HUDEP-2 (cell line): ENCODE measurements at regions not wholly inside any gene's neighbourhood (a gene's known extent, or its start where the extent isn't known, plus 50 kb on each side); places are given as distances from the start of the nearest gene placed in this dataset.

Experiments
- DNase-seq, 76 experiments: peaks; one replicate each; lab custom pipeline; 2025; ENCODE audit not compliant: unreplicated experiment in 76 of 76; lab: John Stamatoyannopoulos, UW

DNA sequence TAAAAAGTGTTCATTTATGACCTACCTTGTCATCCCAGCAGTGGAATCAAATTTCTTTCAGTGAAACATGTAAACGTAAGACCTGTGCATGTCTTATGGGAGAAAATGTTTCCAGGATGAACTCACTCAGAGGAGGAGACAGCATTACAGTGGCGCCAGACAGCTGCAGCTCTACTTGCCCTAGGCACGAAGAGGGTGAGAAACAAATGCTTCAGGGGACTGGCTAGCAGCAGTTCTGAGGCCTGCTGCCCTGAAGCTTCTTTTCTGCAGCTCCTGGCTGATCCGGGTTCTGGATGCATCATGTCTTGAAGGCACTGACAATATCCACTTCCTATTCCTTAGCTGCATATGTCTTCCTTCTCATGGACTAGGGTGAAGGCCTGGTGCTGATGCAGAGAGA is 120.2 kb downstream of the QRSL1 start:
- no peak for DNase-seq

DNA sequence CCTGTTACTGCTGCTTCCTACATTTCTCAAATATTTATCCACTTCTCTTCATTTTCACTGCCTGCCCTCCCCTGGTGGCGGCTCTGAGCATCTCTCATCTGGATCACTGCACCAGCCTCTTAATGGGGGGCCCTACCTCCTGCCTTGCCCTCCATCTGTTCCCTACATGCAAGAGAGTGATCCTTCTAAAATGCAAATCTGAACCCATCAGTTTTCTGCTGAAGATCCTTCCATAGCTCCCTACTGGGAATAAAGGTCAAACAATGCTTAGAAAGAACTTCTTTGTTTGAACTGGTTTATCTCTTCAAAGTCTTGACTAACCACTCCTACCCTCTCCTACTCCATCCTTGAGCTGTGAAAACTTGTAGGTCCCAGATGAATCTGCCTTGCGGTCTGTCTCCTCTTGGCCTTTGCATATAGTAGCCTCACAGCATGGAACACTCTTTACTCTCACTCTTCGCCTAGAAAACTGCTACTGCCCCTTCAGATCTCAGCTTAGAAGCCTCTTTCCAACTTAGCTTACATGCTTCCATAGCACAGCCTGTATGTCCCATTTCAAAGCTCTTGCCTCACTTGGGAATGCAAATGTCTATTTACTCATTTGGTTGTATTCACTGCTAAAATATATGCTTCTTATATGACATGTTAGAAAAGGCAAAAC is 119.3 kb downstream of the QRSL1 start:
- DNase-seq, result no peak

DNA sequence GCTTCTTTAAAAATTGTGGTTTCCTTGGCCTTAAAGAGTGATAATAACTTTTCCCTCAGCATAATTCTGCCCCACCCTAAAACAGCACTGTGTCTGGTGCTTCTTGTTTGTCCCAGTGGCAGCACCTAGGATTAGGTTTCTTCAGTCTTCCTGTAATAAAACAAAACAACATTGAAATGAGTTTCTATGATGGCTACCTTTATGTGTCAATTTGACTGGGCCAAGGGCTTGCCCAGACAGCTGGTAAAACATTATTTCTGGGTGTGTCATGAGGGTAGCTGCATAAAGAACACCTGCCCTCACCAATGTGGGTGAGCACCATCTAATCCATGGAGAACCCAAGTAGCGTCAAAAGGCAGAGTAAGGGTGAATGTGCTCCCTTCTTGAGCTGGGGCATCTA is 117.8 kb downstream of the QRSL1 start:
- no peak for DNase-seq

DNA sequence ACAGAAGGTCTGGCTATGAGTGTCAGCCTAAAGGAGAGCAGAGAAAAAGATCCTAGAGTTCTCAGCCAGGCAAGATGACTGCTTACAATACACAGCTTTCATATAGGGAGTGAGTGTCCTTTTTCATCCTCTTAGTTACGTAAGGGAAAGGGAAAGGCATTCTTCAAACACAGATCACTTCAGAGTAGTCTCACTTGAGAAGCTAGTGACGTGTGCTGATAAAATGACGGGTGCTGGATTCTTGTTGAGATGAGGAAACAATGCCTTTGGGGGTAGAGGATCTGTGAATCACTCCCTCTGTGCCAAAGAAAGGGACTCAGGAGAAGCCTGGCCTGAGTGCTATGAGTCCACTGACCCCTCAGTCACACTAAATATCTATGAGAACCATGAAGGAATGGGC is 117.3 kb downstream of the QRSL1 start:
- DNase-seq, result no peak

DNA sequence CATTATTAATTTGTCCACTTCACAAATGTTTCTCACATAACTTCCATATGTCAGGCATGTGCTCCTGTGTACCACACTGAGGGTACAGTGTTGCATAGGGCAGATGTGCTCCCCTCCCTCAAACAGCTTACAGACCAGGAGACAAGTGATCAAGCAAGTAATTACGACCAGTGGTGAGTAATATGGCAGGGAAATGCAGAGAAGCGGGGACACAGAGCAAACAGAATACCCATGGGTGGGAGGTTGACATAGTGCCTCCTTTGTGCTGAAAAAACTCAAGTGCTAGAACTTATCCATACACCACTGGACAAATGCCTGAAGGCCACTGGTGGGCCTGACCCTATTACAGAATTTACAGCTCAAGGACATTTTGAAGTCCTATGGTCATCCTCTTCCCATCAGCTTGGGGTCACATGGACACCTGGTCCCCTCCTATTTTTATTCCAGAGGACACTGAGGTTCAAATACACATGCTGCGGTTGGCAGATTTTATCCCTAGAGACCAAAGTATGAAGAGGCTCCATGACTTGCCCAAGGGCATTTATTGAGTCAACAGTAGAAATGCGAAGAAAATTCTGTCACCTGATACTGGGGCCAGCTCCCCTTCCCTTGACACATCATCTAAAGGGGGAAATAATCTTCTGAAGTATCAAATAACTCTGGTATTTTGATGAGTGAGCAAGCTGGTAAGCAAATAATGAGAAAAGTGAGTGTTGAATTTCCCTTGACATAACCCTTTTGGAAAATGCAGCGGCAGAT is 116.6 kb downstream of the QRSL1 start:
- no peak for DNase-seq

DNA sequence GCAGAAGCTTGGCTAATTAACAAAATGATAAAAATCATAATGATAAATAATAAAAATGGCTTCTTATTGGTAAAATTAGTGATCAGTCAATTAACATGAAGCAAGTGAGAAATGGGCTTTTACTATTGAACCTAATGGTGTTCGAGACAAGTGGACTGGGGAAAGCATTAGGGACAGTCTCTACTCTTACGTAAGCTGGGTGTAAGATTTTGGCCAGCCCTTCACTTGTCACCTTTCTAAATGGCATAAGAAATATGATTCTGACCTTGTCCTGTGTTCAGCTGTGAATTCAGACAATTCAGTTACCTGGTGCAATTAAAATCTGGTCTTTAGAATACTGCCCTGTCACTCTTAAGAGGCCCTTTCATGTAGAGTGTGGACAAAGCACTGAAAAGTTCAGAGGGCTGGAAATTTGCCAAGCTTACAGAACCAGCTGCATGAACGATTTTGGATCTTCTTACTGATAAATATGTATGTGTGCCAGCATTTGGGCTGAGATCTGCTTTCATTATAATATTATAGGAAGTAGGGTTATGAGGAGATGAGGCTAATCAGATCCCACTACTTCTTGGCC is 115.9 kb downstream of the QRSL1 start:
- no peak for DNase-seq

DNA sequence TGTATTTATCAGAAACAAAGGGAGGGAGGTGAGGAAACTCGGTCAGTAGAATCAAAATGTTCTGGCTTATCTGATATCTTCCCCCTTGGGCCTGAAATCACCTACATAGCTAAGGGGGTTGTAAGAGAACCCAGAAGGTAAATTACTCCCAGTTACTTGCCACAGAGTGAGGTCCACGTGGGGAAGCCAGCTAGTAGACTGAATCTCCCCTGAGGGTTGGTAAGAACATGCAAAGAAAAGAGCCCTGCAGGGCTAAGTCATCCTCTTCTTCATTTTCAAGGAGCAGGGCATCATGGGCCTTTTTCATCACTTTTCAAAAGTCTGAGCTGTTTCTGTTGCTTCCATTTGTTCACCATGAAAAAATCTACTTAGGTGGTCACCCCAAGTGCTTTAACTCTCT is 115.4 kb downstream of the QRSL1 start:
- no peak for DNase-seq

DNA sequence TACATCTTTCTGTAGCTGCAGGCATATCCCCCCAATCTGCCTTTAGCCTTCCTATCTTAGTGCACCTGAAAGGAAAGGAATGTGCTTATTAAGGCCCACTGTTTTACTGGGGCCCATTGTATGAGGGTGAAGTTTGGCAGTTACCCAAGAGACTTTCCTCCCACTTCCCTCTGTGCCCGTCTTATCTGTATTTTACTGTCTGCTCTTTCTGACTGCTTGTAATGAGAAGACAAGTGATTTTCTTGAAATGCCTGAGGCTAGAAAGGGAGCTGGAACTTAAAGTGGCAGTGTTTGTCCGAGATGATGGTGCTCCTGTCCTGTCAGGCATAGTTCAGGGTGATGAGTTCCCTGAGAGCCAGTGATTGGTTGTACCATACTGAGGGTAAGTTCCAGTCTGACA is 114.7 kb downstream of the QRSL1 start:
- DNase-seq, result peak in 11 of 76 experiments; percentile 8 to 64 (median 27)

DNA sequence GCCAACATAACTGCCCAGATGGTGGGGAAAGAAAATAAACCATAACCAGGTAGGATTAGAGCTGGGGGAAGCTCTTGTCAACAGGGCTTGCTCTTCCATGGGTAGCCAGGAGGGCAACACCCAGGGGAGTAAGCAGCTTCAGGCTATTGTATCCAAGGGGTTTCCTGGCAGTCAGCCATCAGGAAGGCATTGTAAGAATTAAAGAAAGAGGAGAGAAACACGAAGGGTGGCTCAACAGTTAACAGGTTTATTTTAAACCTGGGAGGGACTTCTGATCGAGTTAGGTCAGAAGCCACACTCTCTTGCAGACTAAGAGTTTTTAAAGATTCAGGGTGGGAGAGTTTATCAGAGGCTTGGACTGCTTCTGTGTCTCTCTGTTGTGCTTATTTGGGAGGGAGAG is 114.2 kb downstream of the QRSL1 start:
- DNase-seq, result no peak

DNA sequence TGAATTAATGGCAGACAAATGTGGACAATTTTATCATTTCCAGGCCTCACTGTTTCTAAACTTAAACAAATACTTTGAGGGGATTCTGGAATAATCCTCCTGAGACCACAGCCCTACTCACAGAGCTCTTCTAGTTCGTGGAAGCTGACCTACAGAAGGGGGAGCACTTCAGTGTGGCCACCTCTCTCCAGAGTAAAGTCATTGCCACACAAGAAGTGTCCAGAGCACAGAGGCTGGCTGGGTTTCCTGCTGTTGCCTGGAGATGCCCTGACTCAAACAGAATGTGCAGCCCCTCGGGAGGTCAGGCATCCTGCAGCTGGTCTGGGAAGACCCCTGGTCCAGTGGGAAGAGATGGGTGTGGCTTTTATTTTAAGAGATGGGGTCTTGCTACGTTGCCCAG is 110.9 kb downstream of the QRSL1 start:
- no peak for DNase-seq

DNA sequence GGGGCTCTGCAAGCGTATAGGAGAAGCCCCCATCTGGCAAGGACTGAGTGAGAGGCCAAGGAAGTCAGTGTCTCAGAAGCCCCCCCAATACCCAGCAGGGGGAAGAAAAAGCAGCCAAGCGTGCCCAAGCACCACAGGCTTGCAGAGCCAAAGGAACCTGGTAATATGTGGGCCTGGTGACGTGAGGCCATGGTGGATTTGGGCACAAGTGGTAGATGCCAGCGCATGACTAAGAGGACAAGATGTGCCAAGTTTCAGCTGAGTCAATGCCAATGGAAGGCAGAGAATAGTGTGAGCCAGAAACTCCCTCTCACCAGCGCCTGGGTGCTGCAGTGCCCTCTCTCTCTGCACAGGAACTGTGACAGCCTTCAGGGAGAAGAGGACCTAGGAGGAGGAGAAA is 110.0 kb downstream of the QRSL1 start:
- no peak for DNase-seq

DNA sequence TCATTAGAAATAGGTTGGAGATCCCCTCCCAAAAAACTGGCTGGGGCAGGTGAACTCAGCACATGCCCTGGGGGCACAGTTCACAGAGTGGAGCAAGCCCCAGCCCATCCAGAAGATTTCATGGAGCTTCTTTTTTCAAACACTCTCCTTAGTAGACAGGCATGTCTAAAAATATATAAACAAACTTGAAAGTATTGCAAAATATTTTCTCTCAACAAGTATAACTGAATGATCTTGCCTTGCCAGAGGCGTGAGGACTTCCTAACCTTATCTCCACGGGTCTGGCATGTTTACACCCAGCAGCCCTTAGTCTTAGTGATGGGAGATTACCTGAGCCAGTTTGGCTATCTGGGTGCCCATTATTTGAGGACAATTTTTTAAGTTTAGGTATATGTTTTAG is 107.1 kb downstream of the QRSL1 start:
- DNase-seq, result no peak

DNA sequence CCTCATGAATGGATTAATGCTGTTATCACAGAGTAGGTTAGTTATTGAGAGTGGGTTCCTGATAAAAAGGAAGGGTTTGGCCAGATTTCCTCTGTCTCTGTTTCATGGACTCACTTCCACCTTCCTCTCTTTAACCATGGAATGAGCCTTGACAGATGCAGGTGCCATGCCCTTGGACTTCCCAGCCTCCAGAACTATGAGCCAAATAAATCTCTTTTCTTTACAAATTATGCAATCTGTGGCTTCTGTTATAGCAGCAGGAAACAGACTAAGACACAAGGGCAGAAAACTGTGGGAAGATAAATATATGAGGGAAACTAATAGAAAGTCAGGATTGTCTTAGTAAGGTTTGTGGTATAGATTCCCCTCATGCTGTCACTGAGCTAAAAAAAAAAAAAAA is 106.5 kb downstream of the QRSL1 start:
- no peak for DNase-seq

DNA sequence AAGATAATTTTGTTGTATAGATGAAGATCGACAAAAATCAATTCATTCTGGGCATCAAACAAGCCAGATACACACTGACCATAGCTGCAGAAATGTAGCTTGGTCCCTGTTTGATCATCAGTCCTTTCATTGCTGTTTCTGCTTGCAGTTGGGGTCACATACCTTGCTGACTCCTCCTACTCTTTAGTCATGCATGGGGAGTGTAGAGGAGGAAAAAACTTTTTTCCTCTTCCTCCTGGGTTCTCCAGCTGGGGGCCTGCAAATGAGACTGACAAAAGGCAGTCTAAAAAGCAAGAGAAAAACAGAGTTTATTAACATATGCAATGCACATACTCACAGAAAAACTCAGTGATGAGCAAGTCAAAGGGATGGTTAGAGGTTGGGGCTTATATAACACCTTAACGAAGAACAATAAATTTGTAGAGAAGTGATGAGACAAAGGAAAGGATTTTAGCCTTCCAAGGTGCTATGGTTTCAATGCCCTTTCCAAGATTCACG is 105.8 kb downstream of the QRSL1 start:
- no peak for DNase-seq

DNA sequence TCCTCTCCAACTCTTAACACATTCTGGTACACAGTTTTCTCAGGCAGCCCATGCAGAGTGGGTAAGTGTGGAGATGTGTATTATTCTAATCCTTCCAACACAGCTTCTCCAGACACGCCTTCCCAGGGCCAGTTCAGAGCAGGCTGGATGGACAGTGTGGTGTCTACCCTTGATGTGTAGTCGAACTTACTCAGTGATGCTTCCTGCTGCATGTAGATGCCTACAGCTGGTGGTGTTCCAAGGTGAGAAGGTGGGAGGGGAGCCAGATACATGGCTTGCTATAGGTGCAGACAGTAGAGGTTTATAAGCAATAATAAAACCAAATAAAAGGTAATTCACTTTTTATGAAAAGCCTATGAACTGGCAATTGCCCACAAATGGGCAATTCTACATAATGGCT is 104.0 kb downstream of the QRSL1 start:
- no peak for DNase-seq

DNA sequence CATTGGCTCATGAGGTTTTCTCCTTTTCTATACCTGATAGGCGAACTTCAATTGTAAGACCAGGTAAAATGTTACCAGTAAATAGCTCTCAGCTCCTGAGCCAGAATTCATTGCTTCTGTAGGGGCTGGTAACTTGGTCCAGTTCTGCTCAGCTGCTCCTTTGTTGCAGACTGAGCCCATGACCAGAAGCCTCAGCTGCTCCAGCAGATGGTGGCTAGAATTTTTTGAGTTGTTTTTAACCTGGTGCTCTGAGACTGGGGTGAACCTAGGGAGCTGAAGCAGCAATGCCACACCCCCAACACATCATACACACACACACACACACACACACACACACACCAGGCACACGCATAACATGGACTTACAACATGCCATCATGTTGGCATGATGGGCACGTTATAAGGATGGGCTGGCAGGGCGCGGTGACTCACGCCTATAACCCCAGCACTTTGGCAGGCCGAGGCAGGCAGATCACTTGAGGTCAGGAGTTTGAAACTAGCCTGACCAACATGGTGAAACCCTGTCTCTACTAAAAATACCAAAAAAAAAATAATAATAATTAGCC is 103.1 kb downstream of the QRSL1 start:
- no peak for DNase-seq

DNA sequence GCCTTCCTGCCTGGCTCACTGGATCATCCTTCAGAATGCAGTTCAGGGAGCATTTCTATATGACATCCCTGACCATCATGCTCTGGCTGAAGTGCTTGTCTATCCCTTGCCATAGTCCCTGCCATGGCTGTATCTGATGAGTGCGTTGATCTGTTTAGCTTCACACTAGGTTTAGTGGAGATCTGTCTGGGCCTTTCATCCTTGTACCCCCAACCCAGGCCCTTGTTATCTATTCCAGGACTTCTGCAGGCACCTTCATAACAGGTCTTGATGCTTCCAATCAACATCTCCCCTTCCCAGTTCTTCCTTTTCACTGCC is 102.4 kb downstream of the QRSL1 start:
- no peak for DNase-seq

DNA sequence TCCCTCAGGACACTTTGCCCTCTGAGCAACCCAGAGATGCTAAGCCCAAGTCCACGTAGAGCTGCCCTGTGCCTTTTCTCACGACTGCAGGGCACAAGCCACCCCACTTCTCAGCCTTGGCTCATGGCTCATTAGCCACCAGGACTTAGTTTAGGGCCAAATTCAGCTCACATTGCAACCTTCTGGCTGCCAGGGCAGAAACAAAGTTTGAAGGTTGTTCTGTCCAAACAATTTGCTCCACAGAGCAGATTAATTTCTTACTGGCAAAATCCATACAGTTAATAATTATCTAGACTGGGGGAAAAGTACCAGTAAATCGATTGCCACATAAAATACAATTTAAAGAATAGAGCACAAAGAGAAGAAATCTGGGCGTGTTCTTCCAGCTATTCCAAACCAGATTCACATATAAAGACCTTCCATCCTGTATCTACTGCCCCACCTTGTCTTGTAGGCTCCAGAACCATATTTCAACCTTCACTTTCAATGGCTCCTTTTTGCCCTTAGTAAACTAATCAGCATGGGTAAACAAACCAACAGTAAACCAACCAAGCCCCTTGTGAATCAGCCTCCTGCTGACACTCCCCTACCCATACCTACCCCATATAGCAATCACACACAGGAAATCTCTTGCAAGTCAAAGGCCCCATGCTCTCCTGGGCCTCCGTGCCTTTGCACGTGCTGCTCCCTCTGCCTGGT is 101.9 kb downstream of the QRSL1 start:
- no peak for DNase-seq

DNA sequence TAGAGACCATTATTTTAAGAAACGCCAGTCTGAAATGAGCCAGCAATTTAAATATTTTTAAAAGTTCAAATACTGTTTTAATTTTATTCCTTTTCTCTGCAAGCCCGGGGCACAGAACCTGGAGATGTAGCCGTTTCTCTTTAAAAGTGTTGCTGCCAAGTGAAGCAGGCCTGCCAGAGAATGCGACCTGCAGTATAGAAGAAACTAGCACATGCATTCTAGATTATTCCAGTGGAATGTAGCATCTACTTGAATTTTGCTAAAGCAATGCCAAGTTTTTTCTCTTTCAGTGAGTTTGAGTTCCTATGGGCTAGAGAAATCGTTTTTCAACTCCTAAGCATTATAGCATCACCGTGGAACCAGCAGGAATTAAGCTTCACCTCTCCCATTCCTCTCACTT is 101.3 kb downstream of the QRSL1 start:
- no peak for DNase-seq

DNA sequence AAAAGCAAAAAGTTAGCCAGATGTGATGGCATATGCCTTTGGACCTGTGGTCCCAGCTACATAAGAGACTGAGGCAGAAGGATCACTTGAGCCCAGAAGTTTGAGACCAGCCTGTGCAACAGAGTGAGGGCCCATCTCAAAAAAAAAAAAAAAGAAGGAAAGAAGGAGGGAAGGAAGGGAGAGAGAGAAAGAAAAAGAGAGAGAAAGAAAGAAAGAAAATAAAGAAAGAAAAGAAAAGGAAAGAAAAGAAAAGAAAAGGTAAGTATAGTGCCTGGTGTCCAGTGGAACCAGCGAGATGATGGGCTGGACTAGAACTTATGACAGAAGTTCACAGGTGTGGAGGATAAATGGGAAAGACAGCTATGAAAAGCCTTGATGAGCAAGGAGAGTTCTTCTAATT is 100.9 kb downstream of the QRSL1 start:
- DNase-seq, result no peak

DNA sequence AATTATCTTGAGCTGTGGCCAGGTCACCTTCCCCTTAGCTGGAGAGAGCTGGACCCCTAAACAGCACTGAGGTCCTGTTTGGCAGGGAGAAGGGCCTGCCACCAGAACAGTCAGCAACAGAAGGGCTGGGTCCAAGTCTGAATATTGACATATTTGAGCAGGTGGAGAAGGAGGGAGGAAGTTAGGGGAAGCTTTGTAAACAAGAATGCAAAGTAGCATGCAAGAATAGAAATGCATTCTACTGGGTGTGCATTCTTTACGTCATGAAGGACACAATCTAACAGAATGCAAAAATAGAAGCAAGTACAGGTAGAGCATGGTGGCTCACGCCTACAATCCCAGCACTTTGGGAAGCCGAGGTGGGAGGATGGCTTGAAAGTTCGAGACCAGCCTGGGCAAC is 100.5 kb downstream of the QRSL1 start:
- no peak for DNase-seq
